ENCODE measurements at regions not wholly inside any gene's neighbourhood (a gene's known extent, or its start where the extent isn't known, plus 50 kb on each side); places are given as distances from the start of the nearest gene placed in this dataset.

DNA sequence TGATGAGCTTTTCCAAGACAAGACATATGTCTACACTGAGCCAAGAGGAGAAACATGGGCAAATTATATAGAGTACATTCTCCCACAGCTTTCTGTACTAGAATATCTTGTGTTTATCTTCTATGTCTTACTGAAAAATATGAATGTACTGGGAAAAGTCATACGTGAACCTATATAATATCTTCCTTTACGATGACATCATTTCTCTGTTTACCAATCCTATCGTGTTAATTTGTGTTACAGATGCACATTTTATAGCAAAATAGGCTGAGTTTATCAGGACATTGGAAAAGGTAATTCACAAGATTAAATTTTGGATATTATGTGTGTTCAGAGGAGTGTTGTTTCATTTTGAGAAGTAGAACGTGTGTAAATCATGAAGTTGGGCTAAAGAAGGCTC is 452.5 kb upstream of the THRB start:
- Histone ChIP-seq H3K27ac (no peak overlapping the region), H3K4me3 (no peak overlapping the region), H3K4me1 (no peaks in the 10 kb centered on the region), H3K9me3 (no peaks in the 10 kb centered on the region), H3K27me3 (no peaks in the 10 kb centered on the region), H3K36me3 (ENCODE audit: low read depth, missing control alignments) (no peaks in the 10 kb centered on the region)
- 76 to 77% methylated on average over 4 of the region's 4 CpGs for WGBS, 2 donors
- intact Hi-C loops (cut with DNase I; ENCODE audit: low total_unique reads), result no loop called here
- TF ChIP-seq POLR2A (IDR thresholded peaks at IDR 0.05), result no peak
- TF ChIP-seq, protein P1, sequence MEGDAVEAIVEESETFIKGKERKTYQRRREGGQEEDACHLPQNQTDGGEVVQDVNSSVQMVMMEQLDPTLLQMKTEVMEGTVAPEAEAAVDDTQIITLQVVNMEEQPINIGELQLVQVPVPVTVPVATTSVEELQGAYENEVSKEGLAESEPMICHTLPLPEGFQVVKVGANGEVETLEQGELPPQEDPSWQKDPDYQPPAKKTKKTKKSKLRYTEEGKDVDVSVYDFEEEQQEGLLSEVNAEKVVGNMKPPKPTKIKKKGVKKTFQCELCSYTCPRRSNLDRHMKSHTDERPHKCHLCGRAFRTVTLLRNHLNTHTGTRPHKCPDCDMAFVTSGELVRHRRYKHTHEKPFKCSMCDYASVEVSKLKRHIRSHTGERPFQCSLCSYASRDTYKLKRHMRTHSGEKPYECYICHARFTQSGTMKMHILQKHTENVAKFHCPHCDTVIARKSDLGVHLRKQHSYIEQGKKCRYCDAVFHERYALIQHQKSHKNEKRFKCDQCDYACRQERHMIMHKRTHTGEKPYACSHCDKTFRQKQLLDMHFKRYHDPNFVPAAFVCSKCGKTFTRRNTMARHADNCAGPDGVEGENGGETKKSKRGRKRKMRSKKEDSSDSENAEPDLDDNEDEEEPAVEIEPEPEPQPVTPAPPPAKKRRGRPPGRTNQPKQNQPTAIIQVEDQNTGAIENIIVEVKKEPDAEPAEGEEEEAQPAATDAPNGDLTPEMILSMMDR (IDR thresholded peaks at IDR 0.05), result no peak
- no peak for DNase-seq

- WGBS, 2 donors, result 84 to 90% methylated on average over 4 of the region's 4 CpGs
- Histone ChIP-seq H3K4me3 (no peak overlapping the region), H3K9me3 (no peaks in the 10 kb centered on the region), H3K27ac (no peak overlapping the region), H3K36me3 (ENCODE audit: low read depth, missing control alignments) (no peaks in the 10 kb centered on the region), H3K4me1 (no peaks in the 10 kb centered on the region), H3K27me3 (no peaks in the 10 kb centered on the region)
- TF ChIP-seq, protein P1 (IDR thresholded peaks at IDR 0.05), result no peak
- TF ChIP-seq POLR2A (IDR thresholded peaks at IDR 0.05), result no peak
- no peak for DNase-seq
- intact Hi-C loops (cut with DNase I; ENCODE audit: low total_unique reads), result no loop called here
These were observed 456.5 kb upstream of the THRB start for GRCh38 chr3:24951180-24951579.

GRCh38 chr3:24952388-24952787 is 457.7 kb upstream of the THRB start:
- Histone ChIP-seq H3K9me3 (no peaks in the 10 kb centered on the region), H3K27me3 (no peaks in the 10 kb centered on the region), H3K27ac (no peak overlapping the region), H3K4me1 (no peaks in the 10 kb centered on the region), H3K36me3 (ENCODE audit: low read depth, missing control alignments) (no peaks in the 10 kb centered on the region), H3K4me3 (no peak overlapping the region)
- TF ChIP-seq, protein P1 (IDR thresholded peaks at IDR 0.05), result no peak
- no peak for TF ChIP-seq POLR2A (IDR thresholded peaks at IDR 0.05)
- intact Hi-C loops (cut with DNase I; ENCODE audit: low total_unique reads), result no loop called here
- DNase-seq, result no peak
- WGBS, 2 donors, result 76 to 80% methylated on average over 6 of the region's 6 CpGs

DNA sequence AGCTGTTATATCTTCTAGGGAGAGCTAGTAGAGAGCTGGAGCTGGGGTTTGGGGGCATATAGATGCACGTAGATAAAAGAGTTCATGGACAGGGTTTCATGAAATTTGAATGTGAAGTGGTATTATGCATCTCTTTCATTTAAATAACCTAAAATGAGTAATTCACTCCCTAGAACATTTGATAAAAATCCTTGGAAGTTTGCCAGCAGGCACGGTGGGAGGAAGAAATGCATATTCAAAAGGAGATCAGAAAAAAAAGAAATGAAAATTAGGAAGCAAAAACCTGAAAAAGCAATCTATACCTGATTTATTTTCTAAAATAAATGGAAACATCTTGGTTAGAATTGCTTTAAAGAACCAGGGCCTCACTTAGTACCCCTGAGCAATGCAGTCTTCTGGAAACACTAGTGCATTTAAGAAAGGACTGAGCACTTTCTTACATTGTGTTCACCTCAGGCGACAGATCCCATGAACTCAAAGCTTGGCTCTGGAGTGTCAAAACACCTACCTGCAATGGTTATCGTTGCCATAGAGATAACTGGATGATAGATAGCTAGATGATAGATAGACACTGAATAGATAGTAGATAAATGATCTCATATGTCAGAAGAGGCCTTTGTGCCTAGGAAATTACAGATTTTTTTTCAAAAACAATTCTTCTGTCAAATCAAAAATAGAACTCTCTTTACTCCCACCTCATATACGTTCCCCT is 458.6 kb upstream of the THRB start:
- WGBS, 2 donors, result 56 to 63% methylated on average over 5 of the region's 5 CpGs
- Histone ChIP-seq H3K4me3 (no peak overlapping the region), H3K27ac (no peak overlapping the region), H3K36me3 (ENCODE audit: low read depth, missing control alignments) (no peaks in the 10 kb centered on the region), H3K9me3 (no peaks in the 10 kb centered on the region), H3K27me3 (no peaks in the 10 kb centered on the region), H3K4me1 (no peaks in the 10 kb centered on the region)
- TF ChIP-seq, protein P1 (IDR thresholded peaks at IDR 0.05), result no peak
- TF ChIP-seq POLR2A (IDR thresholded peaks at IDR 0.05), result no peak
- intact Hi-C loops (cut with DNase I; ENCODE audit: low total_unique reads), result no loop called here
- no peak for DNase-seq

DNA sequence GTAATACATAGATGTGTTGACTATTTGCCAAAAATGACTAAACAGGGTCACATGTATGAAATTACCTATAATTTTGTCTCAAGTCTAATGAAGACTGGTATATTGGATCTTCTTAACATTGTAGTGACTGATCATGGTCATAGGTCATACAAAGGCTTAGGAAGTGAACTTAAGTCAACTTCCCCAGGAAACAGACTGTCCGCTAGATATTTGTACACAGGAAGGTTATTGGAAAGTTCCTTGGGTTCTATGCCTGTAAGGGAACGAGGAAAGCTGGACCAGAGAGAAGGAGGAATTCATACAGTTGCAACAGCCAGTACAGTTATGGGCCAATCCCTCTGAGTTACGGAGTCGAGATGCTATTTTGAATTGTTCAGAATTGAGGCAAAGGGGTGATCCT is 462.0 kb upstream of the THRB start:
- no peaks in the 10 kb centered on the region for H3K27me3 ChIP-seq
- WGBS, 2 donors, result 78 to 89% methylated on average over 4 of the region's 4 CpGs
- H3K27ac ChIP-seq, result no peak overlapping the region
- TF ChIP-seq, protein P1 (IDR thresholded peaks at IDR 0.05), result no peak
- TF ChIP-seq POLR2A (IDR thresholded peaks at IDR 0.05), result no peak
- H3K36me3 ChIP-seq (ENCODE audit: low read depth, missing control alignments), result no peaks in the 10 kb centered on the region
- H3K4me3 ChIP-seq, result no peak overlapping the region
- H3K9me3 ChIP-seq, result no peaks in the 10 kb centered on the region
- no peak for DNase-seq
- intact Hi-C loops (cut with DNase I; ENCODE audit: low total_unique reads), result no loop called here
- H3K4me1 ChIP-seq, result no peaks in the 10 kb centered on the region

Data from testis (tissue), 2 donors.